Peyer's patch (tissue), 4 donors: ENCODE measurements at regions not wholly inside any gene's neighbourhood (a gene's known extent, or its start where the extent isn't known, plus 50 kb on each side); places are given as distances from the start of the nearest gene placed in this dataset.

ENCODE experiments used
- CTCF ChIP-seq, 6 experiments: fragments of 450-650 bp in 4 of 6; fragments of 200-600 bp in 2 of 6; sonication (generic) in 1 of 6; IDR thresholded peaks; one replicate each; pipeline ENCODE4 v1.5.1; 2017 to 2019; ENCODE audit warnings: antibody characterized with exemption in 6 of 6, mild to moderate bottlenecking in 3 of 6, moderate library complexity in 1 of 6
- POLR2A ChIP-seq, 2 donors: fragments of 450-650 bp; IDR thresholded peaks; one replicate each; pipeline ENCODE4 v1.5.1; 2017; ENCODE audit warnings: antibody characterized with exemption in 2 of 2, mild to moderate bottlenecking in 2 of 2, moderate library complexity in 2 of 2

- TF ChIP-seq CTCF (IDR thresholded peaks at IDR 0.05) (no peak), POLR2A (IDR thresholded peaks at IDR 0.05) (no peak)
These were observed 462.9 kb downstream of the TXNL1 start for GRCh38 chr18:56175330-56176001.
